ENCODE measurements at regions not wholly inside any gene's neighbourhood (a gene's known extent, or its start where the extent isn't known, plus 50 kb on each side); places are given as distances from the start of the nearest gene placed in this dataset.

DNA sequence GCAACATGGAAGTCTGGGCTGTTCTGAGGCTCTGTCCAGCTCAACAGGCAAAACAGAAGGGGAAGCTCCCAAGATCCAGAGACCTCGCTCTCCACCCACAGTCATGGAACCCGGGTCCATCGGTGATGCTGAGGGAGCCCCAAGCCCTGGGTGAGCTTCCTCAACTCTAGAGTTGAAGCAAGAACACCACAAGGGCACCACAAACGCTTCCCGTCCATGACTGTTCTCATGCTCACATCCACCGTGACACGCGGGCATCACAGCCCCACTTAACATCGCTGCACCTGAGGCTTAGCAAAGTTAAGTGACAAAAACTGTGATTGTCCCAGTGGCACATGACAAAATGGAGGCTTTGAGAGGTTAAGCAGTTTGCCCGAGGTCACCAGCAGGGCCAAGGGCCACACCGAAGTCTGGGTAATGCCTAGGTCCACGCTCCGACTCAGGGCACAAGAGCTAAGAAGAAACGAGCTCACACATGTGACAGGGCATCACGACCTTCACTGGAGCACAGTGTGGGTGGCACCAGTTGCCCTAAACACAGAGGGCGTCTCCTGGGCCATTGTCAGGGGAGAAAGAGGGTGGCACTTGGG is 110.6 kb downstream of the OAT start:
- Histone ChIP-seq H3K27ac (no peak overlapping the region), H3K27me3 (ENCODE audit: insufficient read depth, low read depth, severe bottlenecking) (peaks cover 40% of the 10 kb centered on the region), H3K4me3 (ENCODE audit: low read depth, low read length) (no peak overlapping the region), H3K9me3 (ENCODE audit: severe bottlenecking) (no peaks in the 10 kb centered on the region), H3K36me3 (no peaks in the 10 kb centered on the region)
- TF ChIP-seq, protein P1, sequence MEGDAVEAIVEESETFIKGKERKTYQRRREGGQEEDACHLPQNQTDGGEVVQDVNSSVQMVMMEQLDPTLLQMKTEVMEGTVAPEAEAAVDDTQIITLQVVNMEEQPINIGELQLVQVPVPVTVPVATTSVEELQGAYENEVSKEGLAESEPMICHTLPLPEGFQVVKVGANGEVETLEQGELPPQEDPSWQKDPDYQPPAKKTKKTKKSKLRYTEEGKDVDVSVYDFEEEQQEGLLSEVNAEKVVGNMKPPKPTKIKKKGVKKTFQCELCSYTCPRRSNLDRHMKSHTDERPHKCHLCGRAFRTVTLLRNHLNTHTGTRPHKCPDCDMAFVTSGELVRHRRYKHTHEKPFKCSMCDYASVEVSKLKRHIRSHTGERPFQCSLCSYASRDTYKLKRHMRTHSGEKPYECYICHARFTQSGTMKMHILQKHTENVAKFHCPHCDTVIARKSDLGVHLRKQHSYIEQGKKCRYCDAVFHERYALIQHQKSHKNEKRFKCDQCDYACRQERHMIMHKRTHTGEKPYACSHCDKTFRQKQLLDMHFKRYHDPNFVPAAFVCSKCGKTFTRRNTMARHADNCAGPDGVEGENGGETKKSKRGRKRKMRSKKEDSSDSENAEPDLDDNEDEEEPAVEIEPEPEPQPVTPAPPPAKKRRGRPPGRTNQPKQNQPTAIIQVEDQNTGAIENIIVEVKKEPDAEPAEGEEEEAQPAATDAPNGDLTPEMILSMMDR (IDR thresholded peaks at IDR 0.05; ENCODE audit: low read depth, low read length): no peak
- no peak for DNase-seq

DNA sequence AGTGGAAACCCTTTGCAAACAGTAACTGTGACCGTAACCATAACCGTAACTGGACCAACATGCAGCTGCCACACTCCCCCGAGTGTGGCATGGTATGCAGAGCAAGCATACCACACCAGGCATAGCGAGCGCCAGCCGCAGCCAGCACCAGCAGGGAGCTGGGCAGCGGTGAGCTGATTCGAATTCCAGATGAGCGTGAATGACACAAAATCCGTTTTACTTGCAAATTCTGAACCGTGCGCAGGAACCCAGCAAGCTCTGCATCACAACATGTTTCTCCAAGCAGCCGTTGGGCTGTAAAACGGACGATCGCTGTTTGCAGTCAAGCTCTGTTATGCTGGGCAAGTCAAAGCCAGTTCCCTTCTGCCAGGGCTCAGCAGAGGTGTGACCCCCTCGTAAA is 111.1 kb downstream of the OAT start:
- DNase-seq: no peak
- no peak overlapping the region for H3K27ac ChIP-seq
- TF ChIP-seq, protein P1 (IDR thresholded peaks at IDR 0.05; ENCODE audit: low read depth, low read length): no peak

DNA sequence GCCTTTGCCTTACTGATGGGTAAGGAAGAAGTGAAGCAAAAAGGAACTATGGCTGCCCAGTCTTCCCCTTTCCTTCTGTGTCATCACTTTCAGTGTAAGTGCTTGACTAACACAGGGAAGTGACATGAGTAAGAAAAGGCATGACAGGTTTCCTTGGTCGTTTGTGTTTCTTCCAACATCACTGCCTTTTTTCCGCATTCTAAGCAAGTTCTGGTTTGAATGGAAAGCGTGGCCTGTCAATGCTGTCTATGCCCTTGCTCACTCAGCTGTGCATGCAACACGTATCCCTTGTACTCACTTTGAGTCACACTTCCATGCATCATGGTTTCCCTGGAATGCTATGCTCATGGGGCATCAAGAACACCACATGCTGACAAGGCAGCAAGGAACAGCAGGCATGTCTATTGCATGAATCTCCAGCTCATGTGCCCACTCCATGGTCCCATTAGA is 111.8 kb downstream of the OAT start:
- H3K36me3 ChIP-seq: no peaks in the 10 kb centered on the region
- H3K27ac ChIP-seq: no peak overlapping the region
- TF ChIP-seq, protein P1 (IDR thresholded peaks at IDR 0.05; ENCODE audit: low read depth, low read length): no peak
- no peaks in the 10 kb centered on the region for H3K9me3 ChIP-seq (ENCODE audit: severe bottlenecking)
- peaks cover 45% of the 10 kb centered on the region for H3K27me3 ChIP-seq (ENCODE audit: insufficient read depth, low read depth, severe bottlenecking)
- DNase-seq: no peak
- no peak overlapping the region for H3K4me3 ChIP-seq (ENCODE audit: low read depth, low read length)

More for the DNA sequence above, 111.1 kb downstream of the OAT start:
- Histone ChIP-seq H3K36me3 (no peaks in the 10 kb centered on the region), H3K9me3 (ENCODE audit: severe bottlenecking) (no peaks in the 10 kb centered on the region), H3K4me3 (ENCODE audit: low read depth, low read length) (no peak overlapping the region), H3K27me3 (ENCODE audit: insufficient read depth, low read depth, severe bottlenecking) (peaks cover 42% of the 10 kb centered on the region)

DNA sequence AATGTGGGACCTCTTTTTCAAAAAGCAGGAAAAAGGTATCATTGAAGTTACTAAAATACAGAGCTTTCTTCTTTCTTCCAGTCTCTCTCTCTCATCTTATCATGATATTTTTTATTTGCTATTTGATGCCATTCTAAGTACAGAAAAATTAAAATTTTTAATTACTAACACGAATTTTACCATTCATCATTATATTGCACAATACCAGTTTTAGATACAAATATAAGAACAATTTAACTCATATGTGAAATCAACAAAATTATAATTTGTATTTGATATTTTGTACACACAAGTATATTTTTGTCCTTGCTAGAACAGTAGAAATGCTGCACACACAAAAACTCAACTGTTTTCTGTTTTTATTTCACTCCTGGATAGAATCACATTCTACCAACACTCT is 112.2 kb downstream of the OAT start:
- Histone ChIP-seq H3K27me3 (ENCODE audit: insufficient read depth, low read depth, severe bottlenecking) (peaks cover 49% of the 10 kb centered on the region), H3K4me3 (ENCODE audit: low read depth, low read length) (no peak overlapping the region), H3K27ac (no peak overlapping the region), H3K9me3 (ENCODE audit: severe bottlenecking) (no peaks in the 10 kb centered on the region), H3K36me3 (no peaks in the 10 kb centered on the region)
- TF ChIP-seq, protein P1 (IDR thresholded peaks at IDR 0.05; ENCODE audit: low read depth, low read length): no peak
- no peak for DNase-seq

DNA sequence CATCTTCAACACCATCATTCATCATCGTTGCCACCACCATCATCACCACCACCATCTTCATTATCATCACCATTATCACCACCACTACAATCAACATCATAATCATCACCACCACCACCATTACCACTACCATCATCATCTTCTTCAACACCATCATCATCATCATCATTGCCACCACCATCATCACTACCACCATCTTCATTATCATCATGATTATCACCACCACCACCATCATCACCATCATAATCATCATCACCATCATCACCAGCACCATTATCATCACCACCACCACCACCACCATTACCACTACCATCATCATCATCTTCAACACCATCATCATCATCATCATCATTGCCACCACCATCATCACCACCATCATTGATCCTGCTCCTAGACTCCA is 112.7 kb downstream of the OAT start:
- TF ChIP-seq, protein P1 (IDR thresholded peaks at IDR 0.05; ENCODE audit: low read depth, low read length): no peak
- no peak overlapping the region for H3K4me3 ChIP-seq (ENCODE audit: low read depth, low read length)
- no peaks in the 10 kb centered on the region for H3K9me3 ChIP-seq (ENCODE audit: severe bottlenecking)
- no peak for DNase-seq
- no peak overlapping the region for H3K27ac ChIP-seq
- no peaks in the 10 kb centered on the region for H3K36me3 ChIP-seq
- peaks cover 50% of the 10 kb centered on the region for H3K27me3 ChIP-seq (ENCODE audit: insufficient read depth, low read depth, severe bottlenecking)

DNA sequence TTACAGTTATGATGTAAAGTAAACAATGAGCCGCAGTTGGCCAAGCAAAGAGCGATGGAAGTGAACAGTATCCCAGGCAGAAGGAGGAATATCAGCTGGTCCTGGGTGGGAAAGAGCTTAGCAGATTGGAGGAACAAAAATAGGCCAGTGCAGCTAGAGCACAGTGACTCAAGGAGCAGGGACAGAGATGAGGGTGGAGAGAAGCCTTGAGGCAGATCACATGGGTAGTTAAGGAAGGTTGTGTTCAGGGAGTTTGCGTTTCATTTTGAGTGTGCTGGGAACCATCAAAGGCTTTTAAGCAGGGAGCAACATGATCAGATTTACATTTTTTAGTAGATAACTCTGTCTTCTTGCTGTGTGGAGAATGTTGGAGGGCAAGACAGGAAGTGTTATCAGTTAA is 113.6 kb downstream of the OAT start:
- peaks cover 2% of the 10 kb centered on the region for H3K9me3 ChIP-seq (ENCODE audit: severe bottlenecking)
- DNase-seq: no peak
- TF ChIP-seq, protein P1 (IDR thresholded peaks at IDR 0.05; ENCODE audit: low read depth, low read length): no peak
- H3K4me3 ChIP-seq (ENCODE audit: low read depth, low read length): no peak overlapping the region
- H3K36me3 ChIP-seq: no peaks in the 10 kb centered on the region
- no peak overlapping the region for H3K27ac ChIP-seq
- H3K27me3 ChIP-seq (ENCODE audit: insufficient read depth, low read depth, severe bottlenecking): peaks cover 50% of the 10 kb centered on the region
